ENCODE measurements at regions not wholly inside any gene's neighbourhood (a gene's known extent, or its start where the extent isn't known, plus 50 kb on each side); places are given as distances from the start of the nearest gene placed in this dataset.

- H3K4me1 Mint-ChIP-seq (ENCODE audit: low read depth) = peaks cover 10% of the 10 kb centered on the region
- DNase-seq (ENCODE audit: low spot score, unreplicated experiment) = no peak
- H3K27ac Mint-ChIP-seq = no peak overlapping the region
- H3K9me3 Mint-ChIP-seq (ENCODE audit: low read depth) = peaks cover 3% of the 10 kb centered on the region
- TF ChIP-seq CTCF (IDR thresholded peaks at IDR 0.05; ENCODE audit: unreplicated experiment) = no peak
- H3K27me3 Mint-ChIP-seq = no peaks in the 10 kb centered on the region
- H3K36me3 Mint-ChIP-seq (ENCODE audit: insufficient read depth) = no peaks in the 10 kb centered on the region
- no peak overlapping the region for H3K4me3 Mint-ChIP-seq (ENCODE audit: low read depth)
Observed at GRCh38 chr13:66139701-66140100, 1090.4 kb downstream of the PCDH9 start.

- no peak overlapping the region for H3K4me3 Mint-ChIP-seq (ENCODE audit: low read depth)
- H3K9me3 Mint-ChIP-seq (ENCODE audit: low read depth) = peaks cover 3% of the 10 kb centered on the region
- H3K36me3 Mint-ChIP-seq (ENCODE audit: insufficient read depth) = no peaks in the 10 kb centered on the region
- peaks cover 10% of the 10 kb centered on the region for H3K4me1 Mint-ChIP-seq (ENCODE audit: low read depth)
- TF ChIP-seq CTCF (IDR thresholded peaks at IDR 0.05; ENCODE audit: unreplicated experiment) = no peak
- no peak for DNase-seq (ENCODE audit: low spot score, unreplicated experiment)
- H3K27ac Mint-ChIP-seq = no peak overlapping the region
- H3K27me3 Mint-ChIP-seq = no peaks in the 10 kb centered on the region
Observed at GRCh38 chr13:66139250-66139649, 1090.9 kb downstream of the PCDH9 start.

- Mint-ChIP-seq H3K4me1 (ENCODE audit: low read depth) (peaks cover 10% of the 10 kb centered on the region), H3K27me3 (no peaks in the 10 kb centered on the region), H3K9me3 (ENCODE audit: low read depth) (no peaks in the 10 kb centered on the region), H3K4me3 (ENCODE audit: low read depth) (no peak overlapping the region), H3K27ac (no peak overlapping the region), H3K36me3 (ENCODE audit: insufficient read depth) (no peaks in the 10 kb centered on the region)
- no peak for DNase-seq (ENCODE audit: low spot score, unreplicated experiment)
- no peak for TF ChIP-seq CTCF (IDR thresholded peaks at IDR 0.05; ENCODE audit: unreplicated experiment)
Observed at GRCh38 chr13:66138172-66138811, 1091.8 kb downstream of the PCDH9 start.

GRCh38 chr13:66137384-66137783, 1092.8 kb downstream of the PCDH9 start:
- Mint-ChIP-seq H3K27me3 (no peaks in the 10 kb centered on the region), H3K4me1 (ENCODE audit: low read depth) (peaks cover 10% of the 10 kb centered on the region), H3K9me3 (ENCODE audit: low read depth) (no peaks in the 10 kb centered on the region), H3K4me3 (ENCODE audit: low read depth) (no peak overlapping the region), H3K27ac (no peak overlapping the region), H3K36me3 (ENCODE audit: insufficient read depth) (no peaks in the 10 kb centered on the region)
- no peak for DNase-seq (ENCODE audit: low spot score, unreplicated experiment)
- TF ChIP-seq CTCF (IDR thresholded peaks at IDR 0.05; ENCODE audit: unreplicated experiment) = no peak

GRCh38 chr13:66128692-66129269, 1101.4 kb downstream of the PCDH9 start:
- Mint-ChIP-seq H3K36me3 (ENCODE audit: insufficient read depth) (no peaks in the 10 kb centered on the region), H3K27ac (no peak overlapping the region), H3K4me1 (ENCODE audit: low read depth) (no peaks in the 10 kb centered on the region), H3K4me3 (ENCODE audit: low read depth) (no peak overlapping the region), H3K27me3 (no peaks in the 10 kb centered on the region), H3K9me3 (ENCODE audit: low read depth) (no peaks in the 10 kb centered on the region)
- no peak for TF ChIP-seq CTCF (IDR thresholded peaks at IDR 0.05; ENCODE audit: unreplicated experiment)
- no peak for DNase-seq (ENCODE audit: low spot score, unreplicated experiment)
